Renal pelvis (tissue), 1 donor: ENCODE measurements at regions not wholly inside any gene's neighbourhood (a gene's known extent, or its start where the extent isn't known, plus 50 kb on each side); places are given as distances from the start of the nearest gene placed in this dataset.
"Not testable (repeated sequence)": the region's sequence is repeated elsewhere in the genome, so short reads cannot be mapped to it uniquely, and the experiment has no call there.

Experiments used
- DNase-seq: peaks from one replicate; pipeline ENCODE4 v3.0.0-alpha.2; 2013

GRCh38 chr11:70592641-70593165 lies 194.4 kb downstream of the CTTN start:
- DNase-seq = no peak

- no peak for DNase-seq
These were observed 195.2 kb downstream of the CTTN start for GRCh38 chr11:70593446-70593983.

- no peak for DNase-seq
These were observed 195.7 kb downstream of the CTTN start for GRCh38 chr11:70594031-70594430.

GRCh38 chr11:70594606-70595005 lies 196.3 kb downstream of the CTTN start:
- no peak for DNase-seq

- no peak for DNase-seq
These were observed 196.7 kb downstream of the CTTN start for GRCh38 chr11:70595016-70595415.

GRCh38 chr11:70595452-70595851 lies 197.1 kb downstream of the CTTN start:
- no peak for DNase-seq

- no peak for DNase-seq
These were observed 197.8 kb downstream of the CTTN start for GRCh38 chr11:70596091-70596490.

- DNase-seq = no peak
These were observed 198.8 kb downstream of the CTTN start for GRCh38 chr11:70597006-70597555.

- DNase-seq = no peak
These were observed 199.7 kb downstream of the CTTN start for GRCh38 chr11:70597751-70598625.

- not testable (repeated sequence) for DNase-seq
These were observed 202.6 kb downstream of the CTTN start for GRCh38 chr11:70600911-70601415.

- no peak for DNase-seq
These were observed 203.7 kb downstream of the CTTN start for GRCh38 chr11:70601861-70602538.

GRCh38 chr11:70603114-70603755 lies 204.9 kb downstream of the CTTN start:
- no peak for DNase-seq

- no peak for DNase-seq
These were observed 205.5 kb downstream of the CTTN start for GRCh38 chr11:70603756-70604211.

GRCh38 chr11:70604221-70604620 lies 205.9 kb downstream of the CTTN start:
- no peak for DNase-seq

GRCh38 chr11:70604630-70605467 lies 206.5 kb downstream of the CTTN start:
- no peak for DNase-seq

GRCh38 chr11:70605468-70605815 lies 207.1 kb downstream of the CTTN start:
- no peak for DNase-seq

GRCh38 chr11:70605846-70606245 lies 207.5 kb downstream of the CTTN start:
- DNase-seq = no peak

- DNase-seq = no peak
These were observed 208.1 kb downstream of the CTTN start for GRCh38 chr11:70606248-70606950.

- DNase-seq = no peak
These were observed 208.6 kb downstream of the CTTN start for GRCh38 chr11:70606951-70607330.

GRCh38 chr11:70607561-70607960 lies 209.2 kb downstream of the CTTN start:
- DNase-seq = no peak
